ENCODE measurements at regions not wholly inside any gene's neighbourhood (a gene's known extent, or its start where the extent isn't known, plus 50 kb on each side); places are given as distances from the start of the nearest gene placed in this dataset.

DNA sequence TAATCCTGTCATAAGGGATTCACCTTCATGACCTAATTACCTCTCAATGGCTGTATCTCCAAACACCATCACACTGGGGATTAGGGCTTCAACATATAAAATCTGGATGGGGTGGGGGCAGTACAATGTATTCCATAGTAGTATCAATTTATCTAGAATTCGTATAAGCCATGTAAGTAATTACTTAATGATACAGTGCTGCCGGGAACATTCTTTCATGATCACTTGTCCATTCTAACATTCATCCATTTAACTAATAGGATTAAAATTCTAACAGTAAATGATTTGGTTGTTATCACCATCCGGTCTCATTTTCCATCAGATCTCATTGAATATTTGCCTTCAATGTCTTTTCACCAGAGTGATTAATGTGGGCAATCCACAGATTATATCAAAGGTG is 1620.9 kb upstream of the TENM3 start:
- H3K4me3 ChIP-seq (ENCODE audit: low read depth, low read length), result no peak overlapping the region
- in situ Hi-C loops (cut with HindIII; ENCODE audit: low sequenced_read_pairs), result no loop called here
- TF ChIP-seq, protein P1, sequence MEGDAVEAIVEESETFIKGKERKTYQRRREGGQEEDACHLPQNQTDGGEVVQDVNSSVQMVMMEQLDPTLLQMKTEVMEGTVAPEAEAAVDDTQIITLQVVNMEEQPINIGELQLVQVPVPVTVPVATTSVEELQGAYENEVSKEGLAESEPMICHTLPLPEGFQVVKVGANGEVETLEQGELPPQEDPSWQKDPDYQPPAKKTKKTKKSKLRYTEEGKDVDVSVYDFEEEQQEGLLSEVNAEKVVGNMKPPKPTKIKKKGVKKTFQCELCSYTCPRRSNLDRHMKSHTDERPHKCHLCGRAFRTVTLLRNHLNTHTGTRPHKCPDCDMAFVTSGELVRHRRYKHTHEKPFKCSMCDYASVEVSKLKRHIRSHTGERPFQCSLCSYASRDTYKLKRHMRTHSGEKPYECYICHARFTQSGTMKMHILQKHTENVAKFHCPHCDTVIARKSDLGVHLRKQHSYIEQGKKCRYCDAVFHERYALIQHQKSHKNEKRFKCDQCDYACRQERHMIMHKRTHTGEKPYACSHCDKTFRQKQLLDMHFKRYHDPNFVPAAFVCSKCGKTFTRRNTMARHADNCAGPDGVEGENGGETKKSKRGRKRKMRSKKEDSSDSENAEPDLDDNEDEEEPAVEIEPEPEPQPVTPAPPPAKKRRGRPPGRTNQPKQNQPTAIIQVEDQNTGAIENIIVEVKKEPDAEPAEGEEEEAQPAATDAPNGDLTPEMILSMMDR (IDR thresholded peaks at IDR 0.05; ENCODE audit: low read depth, low read length, missing control alignments), result no peak
- no peak for DNase-seq (ENCODE audit: low read depth)

DNA sequence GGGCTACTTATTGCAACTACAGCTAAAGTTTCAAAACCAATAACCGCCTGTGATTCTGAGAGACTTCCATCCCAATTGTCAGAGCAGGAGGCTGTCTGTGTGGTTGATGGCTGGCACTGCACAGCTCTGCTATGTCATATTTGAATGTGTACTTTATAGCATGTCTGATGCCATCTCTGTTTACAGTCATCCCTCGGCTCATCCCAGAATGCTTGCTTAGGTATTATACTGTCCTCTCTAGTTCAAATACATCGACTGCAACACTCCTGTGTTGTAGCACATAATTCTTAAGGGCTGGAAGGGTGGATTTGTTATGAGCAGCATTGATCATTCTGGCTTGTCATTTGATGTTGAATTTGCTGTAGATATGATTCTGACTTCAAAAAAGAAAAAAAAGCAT is 1617.5 kb upstream of the TENM3 start:
- H3K4me3 ChIP-seq (ENCODE audit: low read depth, low read length), result no peak overlapping the region
- DNase-seq (ENCODE audit: low read depth), result no peak
- in situ Hi-C loops (cut with HindIII; ENCODE audit: low sequenced_read_pairs), result no loop called here
- TF ChIP-seq, protein P1 (IDR thresholded peaks at IDR 0.05; ENCODE audit: low read depth, low read length, missing control alignments), result no peak

DNA sequence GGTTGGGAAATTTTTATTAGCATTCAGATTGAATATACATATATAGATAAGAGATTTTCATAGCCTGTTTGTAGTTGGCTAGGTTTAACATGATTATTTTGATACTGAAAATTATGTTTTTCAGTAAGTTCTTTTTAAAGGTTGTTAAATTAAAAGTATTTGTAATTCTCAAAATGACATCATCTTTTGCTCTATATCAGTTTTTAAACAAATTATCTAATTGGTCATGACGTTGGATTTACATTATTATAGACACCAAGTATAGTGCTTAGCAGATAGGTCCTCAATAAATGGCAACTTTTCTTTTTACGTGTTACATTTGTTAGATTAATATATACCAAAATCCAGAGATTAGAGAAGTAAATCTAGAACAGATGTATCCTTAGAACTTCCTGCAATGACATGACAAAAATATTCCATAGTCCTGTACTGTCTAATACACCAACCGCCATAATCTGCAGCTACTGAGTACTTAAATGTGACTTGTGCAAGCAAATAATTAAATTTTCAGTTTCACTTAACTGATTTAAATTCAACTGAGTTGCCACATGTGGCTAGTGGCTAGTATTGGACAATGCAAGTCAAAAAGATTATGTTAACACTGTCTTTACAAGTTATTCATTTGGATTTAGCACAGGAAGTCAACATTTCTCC is 1613.1 kb upstream of the TENM3 start:
- TF ChIP-seq, protein P1 (IDR thresholded peaks at IDR 0.05; ENCODE audit: low read depth, low read length, missing control alignments), result no peak
- no peak for DNase-seq (ENCODE audit: low read depth)
- in situ Hi-C loops (cut with HindIII; ENCODE audit: low sequenced_read_pairs), result no loop called here
- no peak overlapping the region for H3K4me3 ChIP-seq (ENCODE audit: low read depth, low read length)

DNA sequence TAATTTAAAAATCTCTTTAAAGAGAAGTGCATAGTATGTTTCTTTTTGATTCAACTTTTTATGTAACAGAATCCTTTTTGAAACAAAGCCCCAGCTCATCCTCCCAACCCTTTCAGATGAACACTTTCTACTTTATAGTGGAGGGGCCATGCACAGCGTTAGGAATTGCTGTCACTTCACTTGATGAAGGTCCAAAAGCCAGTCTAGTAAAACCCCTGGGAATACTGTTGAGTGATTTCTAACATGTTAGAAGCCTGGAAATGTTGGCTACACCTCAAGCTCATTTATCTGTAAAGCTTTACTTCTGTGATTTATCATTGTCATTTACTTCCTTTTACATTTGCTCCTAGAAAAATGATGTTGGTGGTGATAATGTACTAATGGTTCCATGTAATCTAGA is 1608.9 kb upstream of the TENM3 start:
- TF ChIP-seq, protein P1 (IDR thresholded peaks at IDR 0.05; ENCODE audit: low read depth, low read length, missing control alignments), result no peak
- H3K4me3 ChIP-seq (ENCODE audit: low read depth, low read length), result no peak overlapping the region
- in situ Hi-C loops (cut with HindIII; ENCODE audit: low sequenced_read_pairs), result no loop called here
- no peak for DNase-seq (ENCODE audit: low read depth)

DNA sequence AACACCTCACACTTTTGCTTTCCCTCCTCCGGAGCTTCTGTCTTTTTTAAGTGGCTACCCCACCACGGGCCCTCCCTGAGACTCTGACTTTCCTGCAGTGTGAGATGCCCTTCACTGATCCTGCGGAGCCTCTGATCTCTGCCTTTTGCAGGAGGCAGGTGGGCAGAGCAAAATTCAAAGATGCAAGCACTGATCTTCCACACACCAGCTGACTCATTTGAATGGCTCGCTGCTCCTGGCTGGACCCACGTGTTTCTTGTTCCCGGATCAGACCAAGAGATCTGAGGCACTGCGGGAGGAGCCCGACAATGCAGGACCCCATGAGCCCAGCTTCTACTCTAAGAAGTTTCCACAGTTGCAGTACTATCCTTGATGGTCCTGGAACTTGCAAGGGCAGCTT is 1607.9 kb upstream of the TENM3 start:
- in situ Hi-C loops (cut with HindIII; ENCODE audit: low sequenced_read_pairs), result no loop called here
- TF ChIP-seq, protein P1 (IDR thresholded peaks at IDR 0.05; ENCODE audit: low read depth, low read length, missing control alignments), result no peak
- no peak for DNase-seq (ENCODE audit: low read depth)
- H3K4me3 ChIP-seq (ENCODE audit: low read depth, low read length), result no peak overlapping the region

DNA sequence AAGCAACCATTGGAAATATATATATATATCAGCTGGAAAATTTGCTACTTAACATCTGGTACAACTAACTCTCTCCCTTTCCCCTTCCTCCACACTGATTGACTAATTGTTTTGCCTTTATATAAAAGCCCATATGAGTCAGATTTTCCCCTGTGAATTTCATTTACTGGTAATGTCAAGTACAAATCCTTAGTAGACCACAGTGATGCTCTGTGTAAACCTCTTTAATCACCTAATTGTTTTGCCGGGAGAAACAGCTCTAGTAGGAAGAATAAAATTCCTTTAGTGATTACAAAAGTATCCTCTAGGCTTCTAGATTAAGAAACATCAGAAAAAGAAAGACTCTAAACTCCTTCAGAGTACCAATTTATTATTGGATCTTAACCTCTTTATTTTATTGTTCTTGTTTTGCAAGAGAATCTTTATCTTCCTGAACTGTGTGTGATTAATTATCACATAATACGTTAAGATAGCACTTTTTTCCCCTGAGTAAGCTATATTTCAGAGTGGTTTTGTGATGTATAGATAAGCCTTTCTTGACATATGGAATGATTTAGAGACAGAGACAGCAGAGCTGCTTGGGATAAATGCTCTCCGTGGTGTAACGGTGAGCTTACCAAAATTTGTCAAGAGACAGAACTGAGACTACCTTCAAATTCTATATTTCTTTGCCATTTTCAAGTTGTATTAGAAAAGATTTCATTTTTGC is 1606.4 kb upstream of the TENM3 start:
- in situ Hi-C loops (cut with HindIII; ENCODE audit: low sequenced_read_pairs), result no loop called here
- peak; percentile 82 for DNase-seq (ENCODE audit: low read depth)
- TF ChIP-seq, protein P1 (IDR thresholded peaks at IDR 0.05; ENCODE audit: low read depth, low read length, missing control alignments), result no peak

More for the DNA sequence above, 1606.4 kb upstream of the TENM3 start:
- H3K4me3 ChIP-seq (ENCODE audit: low read depth, low read length), result no peak overlapping the region

All from astrocyte of the cerebellum (primary cell).